ENCODE measurements at regions not wholly inside any gene's neighbourhood (a gene's known extent, or its start where the extent isn't known, plus 50 kb on each side); places are given as distances from the start of the nearest gene placed in this dataset.
"Not testable (repeated sequence)": the region's sequence is repeated elsewhere in the genome, so short reads cannot be mapped to it uniquely, and the experiment has no call there.

DNA sequence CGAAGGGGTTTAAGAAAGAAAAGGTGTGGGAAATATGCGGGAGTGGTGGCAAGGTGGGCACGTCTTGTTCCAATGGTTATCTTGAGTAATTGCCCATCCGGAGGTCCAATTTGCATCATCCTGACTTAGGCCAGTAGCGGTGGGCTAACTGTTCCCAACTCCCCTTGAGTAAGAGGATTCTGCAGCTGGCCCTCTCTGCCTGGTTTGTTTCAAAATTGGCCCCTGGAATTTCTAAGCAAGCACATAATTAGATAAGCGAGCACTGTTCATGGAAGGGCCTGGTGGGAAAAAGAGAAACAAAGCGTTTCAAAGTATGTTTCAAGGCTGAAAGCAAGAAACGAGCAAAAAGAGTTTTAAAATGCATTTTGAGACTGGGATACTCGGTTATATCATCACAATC, 198.2 kb downstream of the CEP135 start:
- no peak for DNase-seq (ENCODE audit: low read depth in 3 of 3)

DNA sequence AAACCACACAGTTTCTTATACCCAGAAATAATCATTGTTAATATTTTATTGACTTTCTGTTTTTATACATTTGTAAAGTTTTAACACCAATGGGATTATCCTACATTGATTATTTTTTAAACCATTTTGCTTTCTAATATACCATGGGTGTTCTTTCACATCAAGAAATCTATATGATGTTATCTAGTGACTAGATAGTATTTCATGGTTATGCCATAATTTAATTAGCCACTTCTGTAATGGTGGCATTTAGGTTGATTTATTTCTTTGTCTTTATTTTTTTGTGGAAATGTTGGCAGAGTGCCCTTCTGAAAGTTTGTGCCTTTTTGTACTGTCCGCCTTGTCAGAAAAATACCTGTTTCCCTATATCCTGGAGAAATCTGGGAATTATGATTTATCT, 193.3 kb downstream of the CEP135 start:
- DNase-seq (ENCODE audit: low read depth in 3 of 3): no peak

DNA sequence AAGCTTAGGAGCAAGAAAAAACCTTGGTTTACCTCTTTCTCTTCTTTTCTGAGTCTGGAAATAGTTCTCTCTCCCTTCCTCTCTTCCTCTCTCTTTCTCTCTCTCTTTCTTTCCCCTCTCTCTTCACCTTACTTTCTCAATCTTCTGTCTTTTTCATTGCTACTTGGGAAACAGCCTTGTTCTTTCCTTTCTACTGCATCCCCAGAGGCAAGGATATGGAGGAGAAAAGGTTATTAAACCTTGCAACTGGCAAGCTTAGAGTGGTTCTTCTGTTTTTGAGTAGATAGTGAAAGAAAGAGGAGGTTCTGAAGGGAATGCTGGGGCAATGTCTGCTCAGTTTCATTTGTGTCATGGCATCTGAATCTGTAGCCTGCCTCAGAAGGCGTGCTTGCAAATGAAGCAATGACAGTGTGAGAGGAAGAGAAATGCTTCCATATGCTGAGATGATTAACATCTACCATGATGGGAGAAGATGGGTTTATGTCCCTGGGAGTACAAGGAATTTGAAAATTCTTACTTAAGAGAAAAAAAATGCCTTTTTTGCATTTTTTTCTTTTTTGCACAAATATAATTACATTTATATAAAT, 190.6 kb downstream of the CEP135 start:
- DNase-seq (ENCODE audit: low read depth in 3 of 3): no peak

DNA sequence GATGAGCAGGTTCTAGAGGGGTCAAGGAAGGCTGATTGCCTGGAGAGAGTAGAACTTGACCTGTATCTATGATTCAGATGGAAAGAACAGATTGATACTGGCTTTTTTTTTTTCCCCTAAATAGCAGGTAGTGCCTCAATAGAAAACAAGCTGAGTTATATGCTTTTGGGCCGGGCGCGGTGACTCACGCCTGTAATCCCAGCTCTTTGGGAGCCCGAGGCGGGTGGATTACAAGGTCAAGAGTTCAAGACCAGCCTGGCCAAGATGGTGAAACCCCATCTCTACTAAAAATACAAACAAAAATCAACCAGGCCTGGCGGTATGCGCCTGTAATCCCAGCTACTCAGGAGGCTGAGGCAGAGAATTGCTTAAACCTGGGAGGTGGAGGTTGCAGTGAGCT, 186.1 kb downstream of the CEP135 start:
- not testable (repeated sequence) for DNase-seq (ENCODE audit: low read depth in 3 of 3)

DNA sequence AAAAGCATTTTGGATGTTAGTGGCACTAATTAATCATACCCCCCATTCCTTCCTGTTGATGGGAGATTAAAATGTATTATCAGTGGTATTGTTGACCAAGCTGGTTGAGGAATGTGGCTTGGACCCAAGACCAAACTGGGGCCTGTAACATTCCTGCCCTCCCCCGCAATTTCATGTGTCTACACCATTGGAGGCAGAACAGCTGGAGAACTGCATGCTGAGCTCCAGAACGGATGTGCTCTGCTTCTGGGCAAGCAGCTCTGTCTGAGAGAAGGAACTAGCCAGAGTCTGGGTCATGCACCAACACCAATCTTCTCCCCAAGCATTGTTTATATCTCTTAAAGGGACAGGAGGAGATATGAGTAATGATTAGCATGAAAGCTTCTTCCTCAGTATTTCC, 185.5 kb downstream of the CEP135 start:
- no peak for DNase-seq (ENCODE audit: low read depth in 3 of 3)

DNA sequence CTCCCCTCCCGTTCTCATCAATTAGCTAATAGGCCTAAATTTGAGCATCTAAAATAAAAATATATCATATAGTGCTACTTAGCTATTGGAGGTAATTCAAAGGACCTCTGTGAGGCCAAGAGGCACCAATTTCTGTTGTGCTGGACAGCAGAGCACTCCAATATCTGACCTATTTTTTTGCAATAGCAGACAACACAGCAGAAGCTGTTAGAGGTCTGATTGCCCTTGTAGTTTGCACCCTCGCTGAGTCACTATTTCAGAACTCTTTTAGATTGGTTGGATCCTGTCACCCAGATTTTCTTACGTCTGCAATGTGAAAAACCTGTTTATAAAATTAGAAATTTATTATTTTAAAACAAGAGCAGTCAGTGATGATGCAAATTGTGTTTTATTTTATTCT, 184.1 kb downstream of the CEP135 start:
- no peak for DNase-seq (ENCODE audit: low read depth in 3 of 3)

DNA sequence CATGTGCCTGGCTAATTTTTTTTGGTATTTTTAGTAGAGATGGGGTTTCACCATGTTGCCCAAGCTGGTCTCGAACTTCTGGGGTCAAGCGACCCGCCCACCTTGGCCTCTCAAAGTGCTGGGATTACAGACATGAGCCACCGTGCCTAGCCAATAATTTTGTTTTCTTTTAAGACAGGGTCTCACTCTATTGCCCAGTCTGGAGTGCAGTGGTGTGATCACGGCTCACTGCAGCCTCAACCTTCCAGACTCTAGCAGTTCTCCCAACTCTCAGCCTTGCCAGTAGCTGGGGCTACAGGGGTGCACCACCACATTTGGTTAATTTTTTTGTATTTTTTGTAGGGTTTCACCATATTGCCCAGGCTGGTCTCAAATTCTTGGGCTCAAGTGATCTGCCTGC, 183.4 kb downstream of the CEP135 start:
- not testable (repeated sequence) for DNase-seq (ENCODE audit: low read depth in 3 of 3)

DNA sequence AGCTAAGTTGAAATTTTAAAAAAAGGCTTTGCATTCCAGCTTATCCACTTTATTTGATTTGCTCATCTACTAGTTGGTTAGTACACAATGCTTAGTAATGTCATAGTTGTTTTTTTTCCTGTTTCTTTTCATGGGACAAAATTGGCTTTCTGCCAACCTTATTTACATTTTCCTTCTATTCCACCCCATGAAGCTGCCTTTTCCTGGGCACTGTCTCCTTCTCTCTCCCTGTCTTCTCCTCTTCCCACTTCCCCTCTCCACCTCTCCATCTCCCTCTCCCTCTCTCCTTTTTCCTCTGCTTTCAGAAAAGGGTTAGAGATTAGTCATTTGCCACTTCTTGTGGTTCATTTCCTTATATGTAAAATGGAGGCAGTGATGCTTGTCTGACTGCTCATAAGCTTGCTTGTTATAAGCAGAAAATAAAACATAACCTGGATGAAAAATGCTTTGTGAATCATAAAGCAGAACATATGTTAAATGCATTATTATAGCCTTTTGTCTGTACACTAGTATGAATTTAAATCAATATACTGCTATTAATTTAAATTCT, 181.9 kb downstream of the CEP135 start:
- no peak for DNase-seq (ENCODE audit: low read depth in 3 of 3)

DNA sequence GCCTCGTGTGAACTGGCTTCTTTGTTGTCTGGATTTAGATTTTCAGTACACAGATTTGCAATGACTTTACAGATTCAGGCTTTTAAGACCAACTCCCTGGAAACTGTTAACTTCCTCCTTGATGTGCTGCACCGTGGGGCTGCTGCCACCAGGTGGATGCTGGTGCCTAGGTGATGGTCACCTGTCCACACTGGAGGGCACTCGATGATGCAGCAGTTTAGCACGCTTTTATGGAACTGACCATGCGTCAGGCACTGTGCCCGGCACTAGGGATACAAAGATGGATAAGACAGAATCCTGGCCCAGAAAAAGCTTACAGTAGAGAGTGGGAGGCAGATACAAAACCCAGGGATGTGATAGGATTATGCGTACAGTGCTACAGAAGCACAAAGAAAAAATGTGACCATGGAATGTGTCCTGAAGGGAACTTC, 180.7 kb downstream of the CEP135 start:
- DNase-seq (ENCODE audit: low read depth in 3 of 3): no peak

DNA sequence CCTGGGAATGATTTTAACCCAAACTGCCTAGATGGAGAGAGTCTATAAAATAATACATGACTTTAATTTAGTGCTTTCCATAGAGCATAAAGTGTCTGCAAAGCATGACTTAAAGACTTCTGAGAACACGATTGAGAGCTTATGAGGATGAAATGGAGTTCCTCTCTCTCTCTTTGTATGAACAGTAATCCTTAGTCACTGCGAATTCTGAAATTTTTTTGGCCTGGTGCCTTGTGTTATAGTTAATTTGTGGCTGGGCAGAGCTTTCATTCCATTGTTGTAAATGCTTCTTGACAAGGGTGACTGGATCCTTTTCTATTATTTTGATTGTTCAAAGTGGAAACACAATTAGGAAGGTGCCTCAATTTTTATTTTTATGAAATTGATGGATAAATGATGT, 179.5 kb downstream of the CEP135 start:
- no peak for DNase-seq (ENCODE audit: low read depth in 3 of 3)

DNA sequence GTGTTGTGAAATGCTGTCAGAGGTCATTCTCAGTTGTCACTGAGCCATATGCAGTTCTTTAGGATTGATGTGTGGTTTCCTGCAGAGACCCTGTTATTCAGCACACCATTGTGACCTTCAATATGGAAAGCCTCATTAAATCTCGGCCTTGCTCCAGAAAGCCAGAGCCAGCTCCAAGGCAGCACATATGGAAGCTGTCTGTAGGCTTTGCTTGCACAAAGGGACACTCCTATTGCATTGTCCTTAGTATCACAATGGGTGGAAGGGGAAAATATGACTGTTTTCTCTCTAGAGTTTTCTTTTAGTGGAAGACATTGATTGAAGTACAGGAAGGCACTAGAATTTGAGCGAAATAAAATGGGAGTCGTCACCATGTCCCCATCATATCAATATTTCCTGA, 179.0 kb downstream of the CEP135 start:
- no peak for DNase-seq (ENCODE audit: low read depth in 3 of 3)

DNA sequence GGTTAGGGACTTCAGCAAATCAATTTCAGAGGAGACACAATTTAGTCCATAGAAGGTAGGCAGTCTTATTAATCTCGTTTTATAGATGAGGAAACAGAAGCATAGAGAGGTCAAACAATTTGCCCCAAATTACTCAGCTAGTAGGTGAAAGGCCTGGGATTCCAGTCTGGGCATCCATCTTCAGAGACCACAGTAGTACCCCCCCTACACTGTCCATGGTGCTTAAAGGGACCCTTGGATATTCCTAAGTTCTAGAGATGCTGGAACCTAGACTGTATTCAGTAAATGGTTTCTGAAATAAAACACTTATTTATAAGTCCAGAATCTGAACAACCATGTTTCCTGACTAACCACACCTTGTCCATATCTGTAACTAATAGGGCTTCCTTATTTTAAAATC, 174.8 kb downstream of the CEP135 start:
- no peak for DNase-seq (ENCODE audit: low read depth in 3 of 3)

DNA sequence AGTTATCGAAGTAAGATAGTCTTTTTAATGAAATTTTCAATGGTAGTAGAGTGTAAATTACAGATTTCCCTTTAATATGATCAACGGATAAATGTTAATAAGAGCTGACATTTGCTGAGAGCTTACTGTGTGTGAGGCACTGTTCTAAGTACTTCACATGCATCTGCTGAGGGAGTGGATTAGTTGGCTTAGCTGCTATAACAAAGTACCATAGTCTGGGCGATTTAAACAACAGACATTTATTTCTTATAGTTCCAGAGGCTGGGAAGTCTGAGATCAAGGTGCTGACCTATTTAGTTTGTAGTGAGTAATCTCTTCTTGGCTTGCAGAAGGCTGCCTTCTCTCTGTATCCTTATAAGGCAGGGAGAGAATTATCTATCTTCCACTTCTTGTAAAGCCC, 174.3 kb downstream of the CEP135 start:
- DNase-seq (ENCODE audit: low read depth in 3 of 3): no peak

DNA sequence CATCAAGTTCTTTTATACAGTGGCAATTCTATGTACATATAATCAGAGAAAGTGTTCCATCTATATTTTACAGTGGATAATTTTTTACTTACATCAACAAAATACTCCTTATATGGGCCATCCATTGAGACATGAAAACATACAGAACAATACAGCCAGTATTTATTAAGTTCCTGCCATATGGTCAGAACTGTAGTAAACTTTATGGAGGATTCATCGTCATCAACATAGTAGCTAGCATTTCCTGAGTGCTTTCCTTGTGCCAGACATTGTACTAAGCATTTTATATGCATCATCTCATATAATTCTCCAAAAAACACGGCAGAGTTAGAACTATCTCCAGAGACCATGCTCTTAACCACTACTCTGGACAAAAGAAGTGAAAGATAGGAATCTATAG, 170.1 kb downstream of the CEP135 start:
- DNase-seq (ENCODE audit: low read depth in 3 of 3): no peak

DNA sequence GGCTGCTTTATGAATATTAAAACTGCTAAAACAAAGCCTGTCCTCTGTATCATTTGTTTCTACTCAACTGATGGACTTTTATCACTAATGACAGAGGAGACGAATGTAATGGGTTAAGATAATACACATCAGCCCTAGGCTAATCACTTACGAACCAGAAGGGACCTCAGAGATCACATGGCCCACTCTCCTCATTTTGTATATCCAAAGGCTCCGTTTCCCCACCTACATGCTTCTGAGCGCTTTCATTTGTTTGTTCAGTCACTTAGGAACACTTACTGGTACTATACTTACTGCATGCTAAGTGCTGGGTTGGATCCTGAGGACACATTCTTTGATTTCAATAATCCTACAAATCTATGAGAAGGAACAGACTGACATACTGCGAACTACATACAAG, 169.3 kb downstream of the CEP135 start:
- DNase-seq (ENCODE audit: low read depth in 3 of 3): no peak

DNA sequence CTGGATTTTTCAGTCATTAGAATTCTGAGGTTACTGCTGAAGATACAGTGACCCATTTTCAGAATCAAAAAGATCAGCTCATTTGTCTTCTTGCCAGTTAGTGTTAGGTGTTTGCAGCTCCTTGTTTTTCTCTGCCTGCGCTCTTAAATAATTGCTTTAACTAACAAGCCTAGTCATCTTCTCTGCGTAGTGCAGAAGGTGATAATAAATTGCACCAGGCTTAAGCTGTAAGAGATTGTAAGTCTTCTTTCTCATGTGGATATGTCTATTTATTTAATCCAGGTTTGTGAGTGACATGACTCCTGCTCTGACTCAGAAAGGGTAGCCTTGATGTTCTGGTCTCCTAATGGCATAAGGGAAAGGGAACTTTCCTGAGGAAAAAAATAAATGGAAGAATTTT, 167.2 kb downstream of the CEP135 start:
- DNase-seq (ENCODE audit: low read depth in 3 of 3): no peak

DNA sequence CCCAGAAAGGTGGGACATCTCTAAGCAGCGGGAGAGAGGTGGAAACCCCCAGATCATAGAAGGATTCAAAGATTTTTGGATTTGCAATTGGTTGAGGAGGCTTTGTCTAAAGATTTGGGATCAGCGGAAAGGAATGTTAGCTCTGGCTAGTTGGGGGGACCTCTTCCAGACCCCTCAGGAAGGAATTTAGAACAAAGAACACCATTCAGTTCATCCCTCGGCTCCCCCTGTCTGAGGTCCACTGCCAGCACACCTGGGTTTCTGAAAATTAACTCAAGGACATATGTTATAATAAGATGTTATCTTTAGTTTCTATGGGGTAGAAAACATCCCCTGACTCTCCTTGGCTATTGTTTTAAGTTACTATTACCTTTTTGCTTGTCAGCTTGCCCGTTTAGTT, 163.6 kb downstream of the CEP135 start:
- no peak for DNase-seq (ENCODE audit: low read depth in 3 of 3)

DNA sequence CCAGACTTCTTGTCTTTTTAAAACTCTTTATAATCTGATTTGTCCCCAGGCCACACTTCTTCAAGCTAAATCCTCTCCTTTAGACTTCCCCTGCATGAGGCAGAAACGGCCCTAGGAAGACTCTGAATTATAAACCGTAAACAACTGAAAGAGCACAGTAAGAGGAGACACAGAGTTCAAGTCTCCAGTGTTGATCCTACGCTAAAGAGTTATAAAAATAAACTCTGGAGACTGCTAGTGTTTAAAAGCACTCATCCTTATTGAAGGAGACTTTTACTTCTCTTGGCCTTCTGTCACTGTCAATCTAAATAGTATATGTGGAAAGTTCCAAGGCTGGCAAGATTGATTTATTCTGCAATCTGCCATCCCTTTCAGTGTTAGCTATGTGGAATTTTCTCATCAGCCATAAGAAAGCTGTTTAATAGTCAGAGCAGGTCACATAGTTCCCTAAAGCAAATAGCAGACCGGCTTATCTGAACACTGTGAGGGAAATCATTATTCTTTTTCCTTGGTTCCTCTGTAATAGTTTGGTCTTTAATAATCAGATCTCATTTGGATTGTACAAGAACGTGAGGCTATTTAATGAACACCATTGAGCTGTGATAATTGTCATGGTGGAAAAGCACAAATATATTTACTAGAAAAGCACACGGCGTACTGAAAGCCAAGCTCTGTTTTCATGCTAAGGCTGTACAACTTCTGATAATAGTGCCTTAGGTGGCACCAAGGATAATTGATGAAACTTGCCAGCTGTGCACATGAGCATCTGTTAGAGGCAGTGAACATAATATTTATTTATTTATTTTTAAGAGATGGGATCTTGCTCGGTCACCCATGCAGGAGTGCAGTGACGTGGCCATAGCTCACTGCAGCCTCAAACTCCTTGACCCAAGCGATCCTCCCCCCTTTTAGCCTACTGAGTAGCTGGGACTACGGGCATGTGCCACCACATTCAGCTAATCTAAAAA, 157.7 kb downstream of the CEP135 start:
- no peak for DNase-seq (ENCODE audit: low read depth in 3 of 3)

DNA sequence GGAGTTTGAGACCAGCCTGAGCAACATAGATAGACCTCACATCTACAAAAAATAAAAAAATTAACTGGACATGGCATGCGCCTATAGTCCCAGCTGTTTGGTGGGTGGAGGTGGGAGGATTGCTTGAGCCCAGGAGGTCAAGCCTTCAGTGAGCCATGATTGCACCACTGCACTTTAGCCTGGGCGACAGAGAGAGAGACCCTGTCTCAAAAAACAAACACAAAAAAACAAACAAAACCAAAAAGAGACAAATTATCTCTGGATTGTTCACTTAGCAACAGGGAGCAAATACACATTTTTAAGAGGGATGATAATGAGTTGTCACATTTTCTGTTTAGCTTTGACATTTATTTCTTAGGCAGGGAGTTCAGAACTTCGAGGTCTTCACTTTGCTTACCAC, 155.4 kb downstream of the CEP135 start:
- DNase-seq (ENCODE audit: low read depth in 3 of 3): no peak

DNA sequence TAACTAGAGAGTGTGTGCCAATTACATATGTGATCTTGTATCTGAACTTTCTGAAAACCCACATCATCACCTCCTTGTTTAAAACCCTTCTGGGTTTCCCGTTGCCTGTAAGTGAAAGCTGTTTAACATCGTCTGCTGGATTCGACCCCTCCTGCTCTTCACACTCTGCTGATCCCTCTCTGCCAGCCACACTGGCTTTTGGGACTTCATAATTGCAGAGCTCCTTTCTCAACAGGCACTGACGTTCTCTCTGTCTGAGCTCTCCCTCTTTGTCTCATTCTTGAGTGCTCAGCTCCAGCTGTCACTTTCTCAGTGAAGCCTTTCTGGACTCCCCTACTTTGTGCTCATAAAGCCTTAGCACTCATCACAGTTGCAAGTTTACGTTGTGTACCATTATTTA, 153.9 kb downstream of the CEP135 start:
- DNase-seq (ENCODE audit: low read depth in 3 of 3): no peak

DNA sequence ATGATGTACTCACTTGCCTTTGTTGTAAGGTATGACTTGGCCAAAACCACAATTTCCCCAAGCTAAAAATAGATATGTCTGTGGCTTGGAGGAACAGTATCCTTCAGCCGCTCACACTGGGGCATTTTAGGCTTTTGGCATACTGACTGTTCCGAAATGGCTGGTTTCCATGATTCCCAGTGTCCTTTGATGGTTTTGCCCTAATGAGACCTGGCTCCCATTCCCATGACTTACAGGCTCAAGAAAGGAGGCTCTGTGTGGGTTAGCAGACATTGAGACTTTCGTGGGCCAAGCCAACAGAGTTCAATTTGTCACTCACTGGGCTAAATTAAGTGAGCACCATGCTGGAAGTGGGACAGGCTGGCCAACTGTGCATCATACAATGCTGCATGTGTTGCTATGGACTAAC, 150.6 kb downstream of the CEP135 start:
- DNase-seq (ENCODE audit: low read depth in 3 of 3): no peak

DNA sequence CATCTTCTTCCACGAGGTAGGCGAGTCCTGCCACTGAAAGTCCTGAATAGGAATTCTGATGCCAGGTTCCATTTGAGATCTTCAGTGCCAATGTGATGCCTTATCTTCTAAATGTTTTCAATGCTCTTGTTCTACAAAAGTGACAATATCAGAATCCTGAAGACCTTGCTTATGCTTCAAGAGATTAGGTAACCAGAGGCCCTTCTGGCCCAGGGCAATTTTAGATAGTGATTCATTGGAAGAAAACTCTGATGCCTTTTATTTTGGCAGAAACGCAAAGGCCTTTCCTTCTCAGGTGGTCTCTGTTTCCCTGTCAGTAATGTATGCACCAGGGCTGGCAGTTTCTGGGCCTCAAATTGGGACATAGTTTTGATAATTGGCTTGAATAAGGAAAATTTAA, 144.8 kb downstream of the CEP135 start:
- no peak for DNase-seq (ENCODE audit: low read depth in 3 of 3)

DNA sequence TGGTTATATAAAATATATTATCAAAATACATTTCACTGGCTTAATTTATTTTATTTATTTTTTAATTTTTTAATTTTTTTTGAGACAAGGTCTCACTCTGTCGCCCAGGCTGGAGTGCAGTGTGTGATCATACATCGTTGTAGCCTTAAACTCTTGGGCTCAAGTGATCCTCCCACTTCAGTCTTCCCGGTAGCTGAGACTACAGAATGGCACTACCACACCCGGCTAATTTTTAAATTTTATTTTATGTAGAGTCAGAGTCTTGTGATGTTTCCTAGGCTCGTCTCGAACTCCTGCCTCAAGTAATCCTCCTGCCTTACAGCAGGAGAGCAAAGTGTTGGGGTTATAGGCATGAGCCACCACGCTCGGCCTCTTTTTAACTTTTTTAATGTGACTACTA, 143.8 kb downstream of the CEP135 start:
- no peak for DNase-seq (ENCODE audit: low read depth in 3 of 3)

All from stimulated activated CD4-positive, alpha-beta T cell treated with anti-CD3 and anti-CD28 coated beads, TNF-alpha, amount 100 ng/mL, for 4 hours (primary cell).